Liver (tissue), 8 donors: ENCODE measurements at regions not wholly inside any gene's neighbourhood (a gene's known extent, or its start where the extent isn't known, plus 50 kb on each side); places are given as distances from the start of the nearest gene placed in this dataset.

ENCODE experiments used
- DNase-seq: peaks from one replicate; pipeline ENCODE4 v3.0.0-alpha.2; 2017; ENCODE audit warnings: low spot score
- H3K27ac ChIP-seq, 2 donors: one replicate each; pipeline ENCODE4 v1.7.0; 2013; ENCODE audit warnings: inconsistent platforms in 2 of 2, low read length in 2 of 2, control low read depth in 1 of 2, low read depth in 1 of 2, mild to moderate bottlenecking in 1 of 2
- H3K27me3 ChIP-seq, 4 donors: one replicate each; pipeline versions ENCODE4 v1.6.1 to v1.7.0; 2013; ENCODE audit warnings: low read length in 3 of 4, inconsistent platforms in 1 of 4, mild to moderate bottlenecking in 1 of 4, moderate library complexity in 1 of 4; ENCODE audit not compliant: control insufficient read depth in 4 of 4, insufficient read depth in 4 of 4
- H3K36me3 ChIP-seq, 4 donors: one replicate each; pipeline versions ENCODE4 v1.6.1 to v1.7.0; 2013; ENCODE audit warnings: low read length in 3 of 4, mild to moderate bottlenecking in 3 of 4, low read depth in 1 of 4, moderate library complexity in 1 of 4; ENCODE audit not compliant: control insufficient read depth in 4 of 4, insufficient read depth in 3 of 4
- H3K4me1 ChIP-seq, 4 donors: one replicate each; pipeline versions ENCODE4 v1.6.1 to v1.7.0; 2013; ENCODE audit warnings: low read length in 3 of 4, mild to moderate bottlenecking in 3 of 4, moderate library complexity in 1 of 4; ENCODE audit not compliant: control insufficient read depth in 4 of 4, insufficient read depth in 4 of 4
- H3K4me3 ChIP-seq, 3 donors: one replicate each; pipeline versions ENCODE4 v1.6.1 to v1.7.0; 2013; ENCODE audit warnings: low read length in 3 of 3, control low read depth in 1 of 3, low read depth in 1 of 3, mild to moderate bottlenecking in 1 of 3
- H3K9ac ChIP-seq, 2 donors: one replicate each; pipeline ENCODE4 v1.7.0; 2013; ENCODE audit warnings: low read length in 2 of 2, mild to moderate bottlenecking in 2 of 2, moderate library complexity in 2 of 2, control low read depth in 1 of 2, low read depth in 1 of 2
- H3K9me3 ChIP-seq, 4 donors: one replicate each; pipeline versions ENCODE4 v1.6.1 to v1.7.0; 2013; ENCODE audit warnings: low read length in 3 of 4; ENCODE audit not compliant: control insufficient read depth in 4 of 4
- ATF3 ChIP-seq: IDR thresholded peaks from 2 replicates; pipeline ENCODE4 v1.6.1; 2016; ENCODE audit warnings: antibody characterized with exemption
- CTCF ChIP-seq: fragments of 150-350 bp; IDR thresholded peaks from 2 replicates; pipeline ENCODE4 v1.5.1; 2017; ENCODE audit warnings: improper control_type of control experiment, low read depth, low read length; ENCODE audit not compliant: missing input control
- EGR1 ChIP-seq, 2 donors: IDR thresholded peaks; 2 replicates each; pipeline ENCODE4 v1.6.1; 2016 to 2018; ENCODE audit warnings: antibody characterized with exemption in 2 of 2, low read depth in 2 of 2
- FOXA1 ChIP-seq: IDR thresholded peaks from 2 replicates; pipeline ENCODE4 v1.6.1; 2016; ENCODE audit warnings: antibody characterized with exemption
- FOXA2 ChIP-seq: IDR thresholded peaks from 2 replicates; pipeline ENCODE4 v1.6.1; 2016; ENCODE audit warnings: antibody characterized with exemption
- GABPA ChIP-seq, 2 donors: IDR thresholded peaks in 1 of 2; conservative IDR thresholded peaks in 1 of 2; 2 replicates each; pipeline ENCODE4 v1.6.1; 2016; ENCODE audit warnings: antibody characterized with exemption in 2 of 2, mild to moderate bottlenecking in 1 of 2, moderate library complexity in 1 of 2
- HNF4G ChIP-seq: IDR thresholded peaks from 2 replicates; pipeline ENCODE4 v1.6.1; 2016; ENCODE audit warnings: antibody characterized with exemption
- JUND ChIP-seq, 2 donors: IDR thresholded peaks; 2 replicates each; pipeline ENCODE4 v1.6.1; 2016; ENCODE audit warnings: antibody characterized with exemption in 2 of 2
- NR2F2 ChIP-seq: IDR thresholded peaks from 2 replicates; pipeline ENCODE4 v1.6.1; 2016; ENCODE audit warnings: antibody characterized with exemption
- RAD21 ChIP-seq, 2 donors: IDR thresholded peaks; 2 replicates each; pipeline ENCODE4 v1.6.1; 2016; ENCODE audit warnings: antibody characterized with exemption in 2 of 2, mild to moderate bottlenecking in 2 of 2
- SP1 ChIP-seq: IDR thresholded peaks from 2 replicates; pipeline ENCODE4 v1.6.1; 2018; ENCODE audit warnings: antibody characterized with exemption, mild to moderate bottlenecking
- TAF1 ChIP-seq: conservative IDR thresholded peaks from 2 replicates; pipeline ENCODE4 v1.6.1; 2016; ENCODE audit warnings: antibody characterized with exemption, mild to moderate bottlenecking
- WGBS: extraction: QIAGEN DNeasy Blood & Tissue Kit; methylation state at CpG from one replicate; pipeline ENCODE4 v1.1.7; 2013; 5-methylcytosine and 5-hydroxymethylcytosine counted together
- TF ChIP-seq, protein P1 (sequence below): IDR thresholded peaks from 2 replicates; pipeline ENCODE4 v1.6.1; 2016; ENCODE audit warnings: antibody characterized with exemption, mild to moderate bottlenecking
- donor health status: healthy.
- donor health status: healthy.
- donor health status: healthy.
- donor health status: healthy.
- donor health status: healthy.

- Histone ChIP-seq H3K9me3 (no peaks in the 10 kb centered on the region), H3K27ac (no peak overlapping the region), H3K9ac (no peak overlapping the region), H3K27me3 (no peaks in the 10 kb centered on the region), H3K4me1 (no peaks in the 10 kb centered on the region), H3K4me3 (no peak overlapping the region), H3K36me3 (no peaks in the 10 kb centered on the region)
- peak; percentile 70 for DNase-seq
- TF ChIP-seq JUND (IDR thresholded peaks at IDR 0.05) (no peak), RAD21 (IDR thresholded peaks at IDR 0.05) (peak; percentile 87 to 90), CTCF (peak; percentile 80), FOXA1 (no peak), NR2F2 (peak; percentile 42)
- 41% methylated on average over 10 of the region's 10 CpGs for WGBS
Measured at GRCh38 chr15:94164202-94164807, 67.1 kb upstream of the MCTP2 start.

DNA sequence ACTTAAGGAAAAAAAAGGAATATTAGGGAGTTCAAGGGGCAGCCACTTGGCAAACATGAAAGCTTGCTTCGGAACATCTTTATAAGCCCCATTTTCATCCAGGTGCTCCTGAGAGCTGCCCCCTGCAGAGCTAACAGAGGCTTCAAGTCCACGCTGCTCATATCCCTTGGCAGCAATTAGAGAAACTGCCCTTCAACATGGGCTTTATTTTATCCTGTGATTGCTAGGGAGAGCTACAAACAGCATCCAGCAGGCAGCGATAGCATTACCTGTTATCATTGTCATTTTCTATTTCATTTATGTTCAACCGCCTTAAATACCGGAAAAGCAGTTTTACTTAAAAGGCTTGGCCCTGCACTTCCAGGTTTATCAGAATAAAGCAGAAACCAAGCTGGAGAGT, 68.4 kb upstream of the MCTP2 start:
- no peaks in the 10 kb centered on the region for H3K9me3 ChIP-seq
- DNase-seq = no peak
- TF ChIP-seq HNF4G (no peak), RAD21 (IDR thresholded peaks at IDR 0.05) (no peak), FOXA1 (no peak), SP1 (no peak), GABPA (IDR thresholded peaks at IDR 0.05 in 1 of 2, conservative IDR thresholded peaks at IDR 0.05 in 1 of 2) (no peak), FOXA2 (no peak), ATF3 (no peak), TAF1 (no peak), EGR1 (IDR thresholded peaks at IDR 0.05; ENCODE audit: low read depth in 2 of 2) (no peak), CTCF (no peak)
- TF ChIP-seq, protein P1, sequence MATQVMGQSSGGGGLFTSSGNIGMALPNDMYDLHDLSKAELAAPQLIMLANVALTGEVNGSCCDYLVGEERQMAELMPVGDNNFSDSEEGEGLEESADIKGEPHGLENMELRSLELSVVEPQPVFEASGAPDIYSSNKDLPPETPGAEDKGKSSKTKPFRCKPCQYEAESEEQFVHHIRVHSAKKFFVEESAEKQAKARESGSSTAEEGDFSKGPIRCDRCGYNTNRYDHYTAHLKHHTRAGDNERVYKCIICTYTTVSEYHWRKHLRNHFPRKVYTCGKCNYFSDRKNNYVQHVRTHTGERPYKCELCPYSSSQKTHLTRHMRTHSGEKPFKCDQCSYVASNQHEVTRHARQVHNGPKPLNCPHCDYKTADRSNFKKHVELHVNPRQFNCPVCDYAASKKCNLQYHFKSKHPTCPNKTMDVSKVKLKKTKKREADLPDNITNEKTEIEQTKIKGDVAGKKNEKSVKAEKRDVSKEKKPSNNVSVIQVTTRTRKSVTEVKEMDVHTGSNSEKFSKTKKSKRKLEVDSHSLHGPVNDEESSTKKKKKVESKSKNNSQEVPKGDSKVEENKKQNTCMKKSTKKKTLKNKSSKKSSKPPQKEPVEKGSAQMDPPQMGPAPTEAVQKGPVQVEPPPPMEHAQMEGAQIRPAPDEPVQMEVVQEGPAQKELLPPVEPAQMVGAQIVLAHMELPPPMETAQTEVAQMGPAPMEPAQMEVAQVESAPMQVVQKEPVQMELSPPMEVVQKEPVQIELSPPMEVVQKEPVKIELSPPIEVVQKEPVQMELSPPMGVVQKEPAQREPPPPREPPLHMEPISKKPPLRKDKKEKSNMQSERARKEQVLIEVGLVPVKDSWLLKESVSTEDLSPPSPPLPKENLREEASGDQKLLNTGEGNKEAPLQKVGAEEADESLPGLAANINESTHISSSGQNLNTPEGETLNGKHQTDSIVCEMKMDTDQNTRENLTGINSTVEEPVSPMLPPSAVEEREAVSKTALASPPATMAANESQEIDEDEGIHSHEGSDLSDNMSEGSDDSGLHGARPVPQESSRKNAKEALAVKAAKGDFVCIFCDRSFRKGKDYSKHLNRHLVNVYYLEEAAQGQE = no peak
- H3K4me3 ChIP-seq = no peak overlapping the region
- no peaks in the 10 kb centered on the region for H3K36me3 ChIP-seq
- H3K27ac ChIP-seq = no peak overlapping the region
- no peaks in the 10 kb centered on the region for H3K27me3 ChIP-seq
- WGBS = 90% methylated on average over 5 of the region's 5 CpGs
- no peak overlapping the region for H3K9ac ChIP-seq
- no peaks in the 10 kb centered on the region for H3K4me1 ChIP-seq
